K562 (cell line): ENCODE measurements at regions not wholly inside any gene's neighbourhood (a gene's known extent, or its start where the extent isn't known, plus 50 kb on each side); places are given as distances from the start of the nearest gene placed in this dataset.

Source experiments
- ARID3B ChIP-seq: fragments of 250-450 bp; sonication (Bioruptor Pico); IDR thresholded peaks from 2 replicates; pipeline ENCODE4 v1.4.0; 2020; ENCODE audit warnings: borderline replicate concordance
- CTCF ChIP-seq, 3 experiments: IDR thresholded peaks in 2 of 3; conservative IDR thresholded peaks in 1 of 3; 2 replicates each; pipeline ENCODE4 v1.5.1; 2011 to 2012; ENCODE audit warnings: low read length in 3 of 3, mild to moderate bottlenecking in 3 of 3, control low read depth in 2 of 3, improper control_type of control experiment in 1 of 3, inconsistent platforms in 1 of 3, low read depth in 1 of 3, mixed read lengths in 1 of 3, moderate library complexity in 1 of 3; ENCODE audit not compliant: insufficient read depth in 2 of 3
- EP400 ChIP-seq: fragments of 450-650 bp; IDR thresholded peaks from 2 replicates; pipeline ENCODE4 v1.6.1; 2017; ENCODE audit warnings: antibody characterized with exemption, mild to moderate bottlenecking, moderate library complexity
- RFX5 ChIP-seq: IDR thresholded peaks from 2 replicates; pipeline ENCODE4 v1.6.1; 2011; ENCODE audit warnings: low read depth, mild to moderate bottlenecking, improper control_type of control experiment, low read length
- SMC3 ChIP-seq: conservative IDR thresholded peaks from 2 replicates; pipeline ENCODE4 v1.6.1; 2011; ENCODE audit warnings: low read depth, low read length, improper control_type of control experiment; ENCODE audit not compliant: insufficient read depth
- SPI1 ChIP-seq: IDR thresholded peaks from 2 replicates; pipeline ENCODE4 v1.6.1; 2011; ENCODE audit warnings: low read depth, low read length, control low read depth, borderline replicate concordance
- ZFP30 ChIP-seq: fragments of 250-450 bp; sonication (Bioruptor Pico); IDR thresholded peaks from 2 replicates; pipeline ENCODE4 v1.8.0; 2022; ENCODE audit warnings: moderate library complexity, mild to moderate bottlenecking, inconsistent platforms, borderline replicate concordance

GRCh38 chr3:78260388-78260787, 1220.5 kb downstream of the ROBO2 start:
- TF ChIP-seq SMC3 = no peak
- no peak for TF ChIP-seq ZFP30 (CRISPR knock-in tag)
- TF ChIP-seq CTCF (IDR thresholded peaks at IDR 0.05 in 2 of 3, conservative IDR thresholded peaks at IDR 0.05 in 1 of 3; ENCODE audit: insufficient read depth in 2 of 3, low read depth in 1 of 3, low read length in 3 of 3) = no peak
- TF ChIP-seq RFX5 = no peak
- TF ChIP-seq ARID3B (CRISPR knock-in tag) = no peak
- no peak for TF ChIP-seq EP400
- no peak for TF ChIP-seq SPI1
